Gastrocnemius medialis (tissue), 4 donors: ENCODE measurements at regions not wholly inside any gene's neighbourhood (a gene's known extent, or its start where the extent isn't known, plus 50 kb on each side); places are given as distances from the start of the nearest gene placed in this dataset.

Experiments used
- CTCF ChIP-seq, 5 experiments: fragments of 450-650 bp in 3 of 5; fragments of 200-600 bp in 2 of 5; sonication (generic) in 2 of 5; IDR thresholded peaks in 4 of 5; conservative IDR thresholded peaks in 1 of 5; 1 replicate in 4 of 5; 2 replicates in 1 of 5; pipeline ENCODE4 v1.5.1; 2016 to 2019; ENCODE audit warnings: antibody characterized with exemption in 5 of 5, mild to moderate bottlenecking in 3 of 5, moderate library complexity in 3 of 5
- POLR2A ChIP-seq, 2 donors: fragments of 450-650 bp; IDR thresholded peaks; one replicate each; pipeline ENCODE4 v1.6.1; 2017; ENCODE audit warnings: antibody characterized with exemption in 2 of 2, mild to moderate bottlenecking in 2 of 2, moderate library complexity in 2 of 2

GRCh38 chr14:54342806-54343205 lies 54.0 kb upstream of the CDKN3 start:
- TF ChIP-seq CTCF (IDR thresholded peaks at IDR 0.05 in 4 of 5, conservative IDR thresholded peaks at IDR 0.05 in 1 of 5), result no peak
- TF ChIP-seq POLR2A (IDR thresholded peaks at IDR 0.05), result no peak
